GM12891 (cell line): ENCODE measurements at regions not wholly inside any gene's neighbourhood (a gene's known extent, or its start where the extent isn't known, plus 50 kb on each side); places are given as distances from the start of the nearest gene placed in this dataset.

Source experiments
- POLR2A ChIP-seq: IDR thresholded peaks from 2 replicates; pipeline ENCODE4 v1.6.1; 2011; ENCODE audit warnings: low read depth, low read length, control low read depth
- POLR2AphosphoS5 ChIP-seq: IDR thresholded peaks from 2 replicates; pipeline ENCODE4 v1.6.1; 2011; ENCODE audit warnings: low read depth, low read length, control low read depth

- TF ChIP-seq POLR2AphosphoS5, result no peak
- TF ChIP-seq POLR2A, result no peak
These were observed 338.3 kb upstream of the KIF2A start for GRCh38 chr5:61967681-61968080.
